K562 (cell line): ENCODE measurements at regions not wholly inside any gene's neighbourhood (a gene's known extent, or its start where the extent isn't known, plus 50 kb on each side); places are given as distances from the start of the nearest gene placed in this dataset.
"Not testable (repeated sequence)": the region's sequence is repeated elsewhere in the genome, so short reads cannot be mapped to it uniquely, and the experiment has no call there.

Source experiments
- ATAC-seq: fragments of 200-7000 bp; cut with Tn5 transposase; 3 replicates; pipeline ENCODE4 v1.9.1; 2020; ENCODE audit warnings: moderate library complexity
- BruUV-seq: library from RNA; stranded (reverse); fragments of 400-500 nt; replicated peaks from 2 replicates; lab custom pipeline; 2021; lab: Mats Ljungman, UMichigan
- CTCF ChIA-PET: fragments of 300-600 bp; formaldehyde crosslinking; extraction: SDS; loops from one replicate; lab custom pipeline; 2021; ENCODE audit warnings: low intra/inter-chr PET ratio; lab: Yijun Ruan, JAX
- POLR2A ChIA-PET: fragments of 300-600, 350-650 bp; sonication (Branson Sonifier 250); formaldehyde crosslinking; extraction: SDS; loops from one replicate; lab custom pipeline; 2021; ENCODE audit warnings: antibody characterized with exemption, inconsistent platforms; lab: Yijun Ruan, JAX
- DNase-seq, 4 experiments: peaks; one replicate each; pipeline versions ENCODE4 v3.0.0 to v3.0.0-alpha.2; 2011 to 2018; ENCODE audit warnings: low spot score in 3 of 4, mixed read lengths in 3 of 4; ENCODE audit errors: extremely low read depth in 1 of 4
- FAIRE-seq: peaks from 2 replicates; lab custom pipeline; 2011; peaks lifted over from hg19 to GRCh38; lab: Jason Lieb, UNC
- H2AFZ ChIP-seq: 2 replicates; pipeline ENCODE4 v1.6.0; 2011; ENCODE audit warnings: low read depth, low read length, control low read depth, inconsistent platforms
- H3K27ac ChIP-seq: fragments of 200-600 bp; 3 replicates; pipeline ENCODE4 v1.8.0; 2011; ENCODE audit warnings: low read depth, mild to moderate bottlenecking, control low read depth, inconsistent platforms, low read length, moderate library complexity, mixed read lengths; ENCODE audit errors: extremely low read depth
- H3K27me3 ChIP-seq, 2 experiments: fragments of 300-600 bp in 1 of 2; 2 replicates in 1 of 2; 3 replicates in 1 of 2; pipeline versions ENCODE4 v1.6.0 to v1.8.0; 2011; ENCODE audit warnings: inconsistent platforms in 2 of 2, low read length in 2 of 2, mild to moderate bottlenecking in 1 of 2, mixed read lengths in 1 of 2, moderate library complexity in 1 of 2; ENCODE audit not compliant: control insufficient read depth in 2 of 2, insufficient read depth in 2 of 2
- H3K36me3 ChIP-seq: fragments of 300-600 bp; 3 replicates; pipeline ENCODE4 v1.8.0; 2011; ENCODE audit warnings: mild to moderate bottlenecking, low read length, inconsistent platforms; ENCODE audit not compliant: control insufficient read depth, insufficient read depth
- H3K4me1 ChIP-seq, 2 experiments: fragments of 200-600 bp in 1 of 2; replicated peaks in 1 of 2; 2 replicates in 1 of 2; 3 replicates in 1 of 2; pipeline versions ENCODE4 v1.5.1 to v1.8.0; 2011; ENCODE audit warnings: inconsistent platforms in 2 of 2, low read length in 2 of 2, mild to moderate bottlenecking in 1 of 2, mixed read lengths in 1 of 2, moderate library complexity in 1 of 2; ENCODE audit not compliant: control insufficient read depth in 2 of 2, insufficient read depth in 2 of 2
- H3K4me2 ChIP-seq: 2 replicates; pipeline ENCODE4 v1.6.1; 2011; ENCODE audit warnings: low read length, control low read depth, inconsistent platforms, mixed read lengths; ENCODE audit not compliant: insufficient read depth
- H3K4me3 ChIP-seq: fragments of 200-600 bp; sonication (generic), shearing (Covaris generic); 2 replicates; pipeline ENCODE4 v1.5.1; 2016; ENCODE audit warnings: control low read depth, inconsistent platforms
- H3K79me2 ChIP-seq: fragments of 200-600 bp; 3 replicates; pipeline ENCODE4 v1.8.0; 2011; ENCODE audit warnings: low read length, inconsistent platforms; ENCODE audit not compliant: control insufficient read depth, insufficient read depth
- H3K9ac ChIP-seq, 2 experiments: 2 replicates each; pipeline versions ENCODE4 v1.6.0 to v1.6.1; 2011; ENCODE audit warnings: low read depth in 2 of 2, low read length in 2 of 2, control low read depth in 1 of 2, inconsistent platforms in 1 of 2, mild to moderate bottlenecking in 1 of 2, mixed read lengths in 1 of 2; ENCODE audit not compliant: insufficient read depth in 1 of 2
- H3K9me1 ChIP-seq: one replicate; pipeline ENCODE4 v1.6.0; 2011; ENCODE audit warnings: inconsistent platforms, mild to moderate bottlenecking, low read length, moderate library complexity; ENCODE audit not compliant: control insufficient read depth, insufficient read depth
- H3K9me3 ChIP-seq: replicated peaks from 2 replicates; pipeline ENCODE4 v1.5.1; 2011; ENCODE audit warnings: low read depth, low read length, inconsistent platforms; ENCODE audit not compliant: control insufficient read depth, insufficient read depth
- H4K20me1 ChIP-seq: replicated peaks from 2 replicates; pipeline ENCODE4 v1.6.1; 2011; ENCODE audit warnings: low read length, inconsistent platforms, mixed read lengths; ENCODE audit not compliant: control insufficient read depth, insufficient read depth
- LEF1 ChIP-seq: fragments of 450-650 bp; IDR thresholded peaks from 2 replicates; pipeline ENCODE4 v1.6.1; 2016; ENCODE audit warnings: mild to moderate bottlenecking
- MAX ChIP-seq: sonication (generic); formaldehyde crosslinking; IDR thresholded peaks from 2 replicates; pipeline ENCODE4 v1.9.0; 2022; ENCODE audit warnings: mild to moderate bottlenecking, missing genetic modification reagents
- WGBS: fragments of 100-300 bp; shearing (Covaris generic); methylation state at CpG from one replicate; pipeline ENCODE4 v1.1.6; 2016; ENCODE audit warnings: low coverage, mixed read lengths; ENCODE audit not compliant: insufficient coverage; ENCODE audit errors: missing lambda C conversion rate; 5-methylcytosine and 5-hydroxymethylcytosine counted together
- in situ Hi-C: fragments of 300-500 bp; cut with MboI; formaldehyde crosslinking; loops from 4 replicates; pipeline ENCODE4 v1.15.0; 2018; ENCODE audit warnings: inconsistent platforms, mixed read lengths
- intact Hi-C: fragments of 100-400 bp; cut with micrococcal nuclease; formaldehyde crosslinking; loops from 2 replicates; pipeline ENCODE4 v1.14.2; 2022

- intact Hi-C loops (loop anchor here (5.0 kb wide), 1 partner anchor 988 kb away; no protein-coding TSS in a partner anchor), in situ Hi-C loops (no loop called here)
- Histone ChIP-seq H3K4me2 (no peak overlapping the region), H3K36me3 (no peaks in the 10 kb centered on the region), H3K27ac (no peak overlapping the region), H3K9ac (no peak overlapping the region), H2AFZ (no peak overlapping the region), H3K4me1 (no peaks in the 10 kb centered on the region), H4K20me1 (no peaks in the 10 kb centered on the region), H3K27me3 (no peaks in the 10 kb centered on the region), H3K4me3 (no peak overlapping the region), H3K79me2 (no peaks in the 10 kb centered on the region), H3K9me1 (no peaks in the 10 kb centered on the region), H3K9me3 (no peaks in the 10 kb centered on the region; the same call in 1 of the 2 replicates)
- 8% methylated on average over 3 of the region's 3 CpGs for WGBS
- no TSS peak for BruUV-seq
- no peak for DNase-seq
- no peak for ATAC-seq
- POLR2A ChIA-PET = no interaction called here
- CTCF ChIA-PET = no interaction called here
- FAIRE-seq = no peak
- TF ChIP-seq LEF1 = no peak
- no peak for TF ChIP-seq MAX (CRISPR knock-in tag)
- TF ChIP-seq, all 486 proteins: peak for 0
These were observed 1254.0 kb upstream of the PHF14 start for GRCh38 chr7:9719721-9720120.

- H3K79me2 ChIP-seq, H3K4me1 ChIP-seq, H2AFZ ChIP-seq, H3K9ac ChIP-seq, H3K9me1 ChIP-seq, POLR2A ChIA-PET, H3K9me3 ChIP-seq, CTCF ChIA-PET, intact Hi-C loops, H4K20me1 ChIP-seq, H3K27me3 ChIP-seq, H3K4me2 ChIP-seq, ATAC-seq, H3K36me3 ChIP-seq, FAIRE-seq, DNase-seq, H3K4me3 ChIP-seq, H3K27ac ChIP-seq, in situ Hi-C loops, BruUV-seq: not testable (repeated sequence)
- WGBS = 14% methylated on average over 26 of the region's 60 CpGs
These were observed 1247.6 kb upstream of the PHF14 start for GRCh38 chr7:9725940-9726663.

- FAIRE-seq = peak; percentile 75
These were observed 1246.9 kb upstream of the PHF14 start for GRCh38 chr7:9726811-9727210.

More at GRCh38 chr7:9726811-9727210, 1246.9 kb upstream of the PHF14 start:
- H3K9me3 ChIP-seq, POLR2A ChIA-PET, H3K4me2 ChIP-seq, H3K27ac ChIP-seq, H3K4me1 ChIP-seq, H3K9me1 ChIP-seq, in situ Hi-C loops, H3K36me3 ChIP-seq, intact Hi-C loops, BruUV-seq, H3K9ac ChIP-seq, H3K79me2 ChIP-seq, H3K4me3 ChIP-seq, H4K20me1 ChIP-seq, H2AFZ ChIP-seq, DNase-seq, H3K27me3 ChIP-seq, CTCF ChIA-PET: not testable (repeated sequence)
- ATAC-seq = peak; percentile 22; the same call in 1 of the 3 replicates
- WGBS = 2% methylated on average over 10 of the region's 22 CpGs
